CD4-positive, alpha-beta T cell treated with Interleukin-17A for 4 hours (primary cell): ENCODE measurements at regions not wholly inside any gene's neighbourhood (a gene's known extent, or its start where the extent isn't known, plus 50 kb on each side); places are given as distances from the start of the nearest gene placed in this dataset.
"Not testable (repeated sequence)": the region's sequence is repeated elsewhere in the genome, so short reads cannot be mapped to it uniquely, and the experiment has no call there.

Experiments
- DNase-seq: peaks from one replicate; pipeline ENCODE4 v3.0.0-alpha.2; 2020; ENCODE audit warnings: mixed read lengths

- DNase-seq: no peak
Observed at GRCh38 chr5:104498281-104498680, 935.7 kb upstream of the NUDT12 start.

GRCh38 chr5:104494083-104494482 is 931.5 kb upstream of the NUDT12 start:
- DNase-seq: no peak

- no peak for DNase-seq
Observed at GRCh38 chr5:104472811-104473210, 910.2 kb upstream of the NUDT12 start.

GRCh38 chr5:104456122-104456521 is 893.5 kb upstream of the NUDT12 start:
- no peak for DNase-seq

- DNase-seq: no peak
Observed at GRCh38 chr5:104452550-104452949, 890.0 kb upstream of the NUDT12 start.

- not testable (repeated sequence) for DNase-seq
Observed at GRCh38 chr5:104451911-104452310, 889.3 kb upstream of the NUDT12 start.

GRCh38 chr5:104444656-104445055 is 882.1 kb upstream of the NUDT12 start:
- no peak for DNase-seq

- no peak for DNase-seq
Observed at GRCh38 chr5:104443706-104444105, 881.1 kb upstream of the NUDT12 start.

- DNase-seq: no peak
Observed at GRCh38 chr5:104431981-104432380, 869.4 kb upstream of the NUDT12 start.

- DNase-seq: no peak
Observed at GRCh38 chr5:104431002-104431620, 868.5 kb upstream of the NUDT12 start.

- DNase-seq: no peak
Observed at GRCh38 chr5:104429911-104430310, 867.3 kb upstream of the NUDT12 start.

GRCh38 chr5:104421431-104421830 is 858.8 kb upstream of the NUDT12 start:
- DNase-seq: no peak

GRCh38 chr5:104418056-104418455 is 855.5 kb upstream of the NUDT12 start:
- no peak for DNase-seq

GRCh38 chr5:104412649-104413240 is 850.2 kb upstream of the NUDT12 start:
- no peak for DNase-seq

GRCh38 chr5:104400941-104401340 is 838.4 kb upstream of the NUDT12 start:
- DNase-seq: no peak

- no peak for DNase-seq
Observed at GRCh38 chr5:104385906-104386305, 823.3 kb upstream of the NUDT12 start.

GRCh38 chr5:104375345-104375744 is 812.8 kb upstream of the NUDT12 start:
- DNase-seq: no peak

- no peak for DNase-seq
Observed at GRCh38 chr5:104372796-104373195, 810.2 kb upstream of the NUDT12 start.

GRCh38 chr5:104372376-104372775 is 809.8 kb upstream of the NUDT12 start:
- DNase-seq: no peak

- DNase-seq: no peak
Observed at GRCh38 chr5:104370523-104370922, 807.9 kb upstream of the NUDT12 start.

- DNase-seq: no peak
Observed at GRCh38 chr5:104367978-104368377, 805.4 kb upstream of the NUDT12 start.

- DNase-seq: no peak
Observed at GRCh38 chr5:104363567-104363966, 801.0 kb upstream of the NUDT12 start.

GRCh38 chr5:104361932-104362331 is 799.3 kb upstream of the NUDT12 start:
- no peak for DNase-seq

GRCh38 chr5:104355350-104355749 is 792.8 kb upstream of the NUDT12 start:
- no peak for DNase-seq

GRCh38 chr5:104353371-104353770 is 790.8 kb upstream of the NUDT12 start:
- DNase-seq: no peak
